ENCODE measurements at regions not wholly inside any gene's neighbourhood (a gene's known extent, or its start where the extent isn't known, plus 50 kb on each side); places are given as distances from the start of the nearest gene placed in this dataset.
"Not testable (repeated sequence)": the region's sequence is repeated elsewhere in the genome, so short reads cannot be mapped to it uniquely, and the experiment has no call there.

GRCh38 chr13:30072818-30073186, 222.4 kb upstream of the UBL3 start:
- DNase-seq (ENCODE audit: low read depth in 3 of 3, low spot score in 2 of 3) = no peak

GRCh38 chr13:30071969-30072817, 221.8 kb upstream of the UBL3 start:
- DNase-seq (ENCODE audit: low read depth in 3 of 3, low spot score in 2 of 3) = no peak

GRCh38 chr13:30065181-30065580, 214.8 kb upstream of the UBL3 start:
- no peak for DNase-seq (ENCODE audit: low read depth in 3 of 3, low spot score in 2 of 3)

- no peak for DNase-seq (ENCODE audit: low read depth in 3 of 3, low spot score in 2 of 3)
These were observed 213.5 kb upstream of the UBL3 start for GRCh38 chr13:30063892-30064291.

- DNase-seq (ENCODE audit: low read depth in 3 of 3, low spot score in 2 of 3) = no peak
These were observed 210.8 kb upstream of the UBL3 start for GRCh38 chr13:30061217-30061616.

- DNase-seq (ENCODE audit: low read depth in 3 of 3, low spot score in 2 of 3) = no peak
These were observed 208.0 kb upstream of the UBL3 start for GRCh38 chr13:30058429-30058828.

GRCh38 chr13:30054546-30054945, 204.1 kb upstream of the UBL3 start:
- not testable (repeated sequence) for DNase-seq (ENCODE audit: low read depth in 3 of 3, low spot score in 2 of 3)

- DNase-seq (ENCODE audit: low read depth in 3 of 3, low spot score in 2 of 3) = no peak
These were observed 203.5 kb upstream of the UBL3 start for GRCh38 chr13:30053939-30054338.

- DNase-seq (ENCODE audit: low read depth in 3 of 3, low spot score in 2 of 3) = peak in 2 of 3 donors; percentile 13 to 26
These were observed 201.7 kb upstream of the UBL3 start for GRCh38 chr13:30052120-30052519.

GRCh38 chr13:30051531-30052060, 201.2 kb upstream of the UBL3 start:
- DNase-seq (ENCODE audit: low read depth in 3 of 3, low spot score in 2 of 3) = no peak

GRCh38 chr13:30049692-30050091, 199.3 kb upstream of the UBL3 start:
- DNase-seq (ENCODE audit: low read depth in 3 of 3, low spot score in 2 of 3) = no peak

- DNase-seq (ENCODE audit: low read depth in 3 of 3, low spot score in 2 of 3) = no peak
These were observed 196.9 kb upstream of the UBL3 start for GRCh38 chr13:30047154-30047874.

GRCh38 chr13:30045916-30046704, 195.7 kb upstream of the UBL3 start:
- DNase-seq (ENCODE audit: low read depth in 3 of 3, low spot score in 2 of 3) = no peak

GRCh38 chr13:30044932-30045331, 194.5 kb upstream of the UBL3 start:
- DNase-seq (ENCODE audit: low read depth in 3 of 3, low spot score in 2 of 3) = no peak

- no peak for DNase-seq (ENCODE audit: low read depth in 3 of 3, low spot score in 2 of 3)
These were observed 193.2 kb upstream of the UBL3 start for GRCh38 chr13:30043631-30043925.

- no peak for DNase-seq (ENCODE audit: low read depth in 3 of 3, low spot score in 2 of 3)
These were observed 192.6 kb upstream of the UBL3 start for GRCh38 chr13:30042891-30043630.

GRCh38 chr13:30042272-30042671, 191.9 kb upstream of the UBL3 start:
- DNase-seq (ENCODE audit: low read depth in 3 of 3, low spot score in 2 of 3) = no peak

- DNase-seq (ENCODE audit: low read depth in 3 of 3, low spot score in 2 of 3) = no peak
These were observed 189.1 kb upstream of the UBL3 start for GRCh38 chr13:30039511-30039911.

- DNase-seq (ENCODE audit: low read depth in 3 of 3, low spot score in 2 of 3) = no peak
These were observed 188.5 kb upstream of the UBL3 start for GRCh38 chr13:30038884-30039283.

- DNase-seq (ENCODE audit: low read depth in 3 of 3, low spot score in 2 of 3) = no peak
These were observed 187.3 kb upstream of the UBL3 start for GRCh38 chr13:30037766-30038165.

GRCh38 chr13:30037306-30037705, 186.9 kb upstream of the UBL3 start:
- peak in 1 of 3 donors; percentile 24 for DNase-seq (ENCODE audit: low read depth in 3 of 3, low spot score in 2 of 3)

All from right renal cortex interstitium (tissue), 3 donors.